ENCODE measurements at regions not wholly inside any gene's neighbourhood (a gene's known extent, or its start where the extent isn't known, plus 50 kb on each side); places are given as distances from the start of the nearest gene placed in this dataset.

GRCh38 chr7:117997862-117998825 lies 124.9 kb upstream of the CTTNBP2 start:
- ATAC-seq (ENCODE audit: low read depth) = no peak
- dilution Hi-C loops (cut with HindIII; ENCODE audit: low sequenced_read_pairs, unreplicated experiment) = no loop called here

More at GRCh38 chr7:117997862-117998825, 124.9 kb upstream of the CTTNBP2 start:
- Histone ChIP-seq H2BK120ac (ENCODE audit: low read depth, low read length) (no peak overlapping the region), H3K23ac (ENCODE audit: low read depth, low read length) (no peak overlapping the region), H2AFZ (replicated peaks; ENCODE audit: low read length, poor library complexity) (no peak overlapping the region), H3K27me3 (ENCODE audit: control insufficient read depth, insufficient read depth, low read length) (no peaks in the 10 kb centered on the region), H3K4me1 (ENCODE audit: control insufficient read depth, insufficient read depth, low read length) (no peaks in the 10 kb centered on the region), H3K36me3 (ENCODE audit: control insufficient read depth, insufficient read depth, low read length) (no peaks in the 10 kb centered on the region), H3K18ac (ENCODE audit: low read depth, low read length) (no peak overlapping the region), H2BK5ac (ENCODE audit: low read depth, low read length, poor library complexity, severe bottlenecking) (no peak overlapping the region), H3K9ac (ENCODE audit: low read depth, low read length) (no peak overlapping the region), H4K5ac (ENCODE audit: low read depth, low read length) (no peak overlapping the region), H3K4me2 (ENCODE audit: low read depth, low read length) (no peak overlapping the region), H4K20me1 (ENCODE audit: insufficient read depth, low read length) (no peaks in the 10 kb centered on the region), H2AK5ac (ENCODE audit: low read depth, low read length) (no peak overlapping the region), H4K91ac (ENCODE audit: insufficient read depth, low read depth, low read length) (no peak overlapping the region), H3K14ac (replicated peaks; ENCODE audit: low read depth, low read length) (no peak overlapping the region), H3K27ac (ENCODE audit: insufficient read depth, low read length) (no peak overlapping the region), H2BK20ac (ENCODE audit: low read depth, low read length) (no peak overlapping the region), H2BK15ac (ENCODE audit: low read depth, low read length) (no peak overlapping the region), H3K56ac (ENCODE audit: extremely low read depth, insufficient read depth, low read length) (no peak overlapping the region), H3K9me3 (ENCODE audit: control insufficient read depth, insufficient read depth, low read length) (no peaks in the 10 kb centered on the region), H3K4me3 (ENCODE audit: insufficient read depth, low read depth, low read length) (no peak overlapping the region), H3K9me1 (ENCODE audit: insufficient read depth, low read length) (no peaks in the 10 kb centered on the region), H2AK9ac (replicated peaks; ENCODE audit: low read depth, low read length, poor library complexity) (no peak overlapping the region), H3K4ac (ENCODE audit: low read depth, low read length) (no peak overlapping the region), H3K79me1 (ENCODE audit: low read depth in 1 of 2, low read length in 2 of 2) (no peaks in the 10 kb centered on the region), H4K8ac (ENCODE audit: low read depth in 2 of 2, low read length in 2 of 2) (no peak overlapping the region)
- no peak for DNase-seq
- POLR2A ChIA-PET (ENCODE audit: unreplicated experiment) = no interaction called here
- BruUV-seq (replicated peaks) = no TSS peak
- no CpG with 5 or more reads among the region's 7 CpGs for WGBS, 2 experiments (ENCODE audit: extremely low coverage in 2 of 2, insufficient read length in 1 of 2)
- in situ Hi-C loops (cut with MboI; ENCODE audit: low sequenced_read_pairs) (no loop called here), intact Hi-C loops (cut with micrococcal nuclease) (loop anchor here (10.0 kb wide), 1 partner anchor 243 kb away; no protein-coding TSS in a partner anchor)
- CTCF ChIA-PET = no interaction called here
- no peak for TF ChIP-seq USF2 (IDR thresholded peaks at IDR 0.05; ENCODE audit: low read depth, low read length)
- no peak for TF ChIP-seq FOS (IDR thresholded peaks at IDR 0.05; ENCODE audit: low read depth, low read length)
- peak; percentile 79 for TF ChIP-seq MAFK (IDR thresholded peaks at IDR 0.05; ENCODE audit: low read depth, low read length)
- TF ChIP-seq CHD1 (IDR thresholded peaks at IDR 0.05; ENCODE audit: low read depth, low read length) = no peak
- peak; percentile 93 for TF ChIP-seq NFE2L2 (IDR thresholded peaks at IDR 0.05; ENCODE audit: low read depth, low read length)

Data from IMR-90 (cell line).